Naive B cell (primary cell): ENCODE measurements at regions not wholly inside any gene's neighbourhood (a gene's known extent, or its start where the extent isn't known, plus 50 kb on each side); places are given as distances from the start of the nearest gene placed in this dataset.

Experiments used
- ATAC-seq, 2 donors: fragments of 150-1000 bp; cut with Tn5 transposase; 2 replicates each; pipeline ENCODE4 v1.10.0; 2021; ENCODE audit warnings: low read depth in 2 of 2, mild to moderate bottlenecking in 2 of 2, moderate library complexity in 2 of 2
- DNase-seq: peaks from one replicate; pipeline ENCODE4 v3.0.0; 2022
- H3K27ac Mint-ChIP-seq, 6 donors: one replicate each; pipeline ENCODE4 v1.8.0; 2020 to 2022; ENCODE audit warnings: mild to moderate bottlenecking in 6 of 6, mixed read lengths in 6 of 6, moderate library complexity in 5 of 6, inconsistent platforms in 2 of 6
- H3K27me3 Mint-ChIP-seq, 3 donors: one replicate each; pipeline ENCODE4 v1.8.0; 2021 to 2022; ENCODE audit warnings: mixed read lengths in 3 of 3, mild to moderate bottlenecking in 1 of 3
- H3K36me3 Mint-ChIP-seq, 2 donors: one replicate each; pipeline ENCODE4 v1.8.0; 2020 to 2022; ENCODE audit warnings: mixed read lengths in 2 of 2, inconsistent platforms in 1 of 2, mild to moderate bottlenecking in 1 of 2
- H3K4me1 Mint-ChIP-seq, 3 donors: one replicate each; pipeline ENCODE4 v1.8.0; 2020 to 2022; ENCODE audit warnings: mixed read lengths in 3 of 3, inconsistent platforms in 1 of 3, mild to moderate bottlenecking in 1 of 3, moderate library complexity in 1 of 3
- H3K4me3 Mint-ChIP-seq, 8 donors: one replicate each; pipeline ENCODE4 v1.8.0; 2020 to 2022; ENCODE audit warnings: mild to moderate bottlenecking in 8 of 8, mixed read lengths in 8 of 8, moderate library complexity in 8 of 8, inconsistent platforms in 2 of 8
- H3K9me3 Mint-ChIP-seq, 7 donors: one replicate each; pipeline ENCODE4 v1.8.0; 2020 to 2022; ENCODE audit warnings: mixed read lengths in 7 of 7, mild to moderate bottlenecking in 5 of 7, inconsistent platforms in 2 of 7, moderate library complexity in 1 of 7

GRCh38 chr14:56885825-56886224 is 75.5 kb upstream of the OTX2 start:
- ATAC-seq (no peak), DNase-seq (no peak)
- Mint-ChIP-seq H3K27ac (no peak overlapping the region), H3K4me3 (no peak overlapping the region), H3K27me3 (peaks cover 9 to 31% (median 27%) of the 10 kb centered on the region in 3 donors), H3K9me3 (peaks cover 0 to 5% (median 0%) of the 10 kb centered on the region in 7 donors), H3K36me3 (no peaks in the 10 kb centered on the region), H3K4me1 (no peaks in the 10 kb centered on the region)

GRCh38 chr14:56884617-56885016 is 74.3 kb upstream of the OTX2 start:
- Mint-ChIP-seq H3K9me3 (peaks cover 0 to 10% (median 1%) of the 10 kb centered on the region in 7 donors), H3K27me3 (peaks cover 14 to 41% (median 28%) of the 10 kb centered on the region in 3 donors), H3K4me3 (no peak overlapping the region), H3K36me3 (no peaks in the 10 kb centered on the region), H3K27ac (no peak overlapping the region), H3K4me1 (no peaks in the 10 kb centered on the region)
- ATAC-seq (no peak), DNase-seq (no peak)

- no peak for ATAC-seq
- no peak overlapping the region for H3K4me3 Mint-ChIP-seq
- H3K9me3 Mint-ChIP-seq: peaks cover 0 to 5% (median 1%) of the 10 kb centered on the region in 7 donors
- DNase-seq: no peak
- no peaks in the 10 kb centered on the region for H3K4me1 Mint-ChIP-seq
- H3K27me3 Mint-ChIP-seq: peaks cover 11 to 40% (median 14%) of the 10 kb centered on the region in 3 donors
- H3K27ac Mint-ChIP-seq: no peak overlapping the region
- H3K36me3 Mint-ChIP-seq: peaks cover 0 to 7% of the 10 kb centered on the region in 2 donors
Measured at GRCh38 chr14:56881181-56881580, 70.9 kb upstream of the OTX2 start.

- no peak overlapping the region for H3K4me3 Mint-ChIP-seq
- peaks cover 11 to 33% (median 18%) of the 10 kb centered on the region in 3 donors for H3K27me3 Mint-ChIP-seq
- ATAC-seq (no peak), DNase-seq (no peak)
- peaks cover 0 to 7% of the 10 kb centered on the region in 2 donors for H3K36me3 Mint-ChIP-seq
- no peaks in the 10 kb centered on the region for H3K4me1 Mint-ChIP-seq
- H3K9me3 Mint-ChIP-seq: peaks cover 0 to 5% (median 1%) of the 10 kb centered on the region in 7 donors
- no peak overlapping the region for H3K27ac Mint-ChIP-seq
Measured at GRCh38 chr14:56878766-56879165, 68.5 kb upstream of the OTX2 start.

GRCh38 chr14:56875104-56875675 is 64.9 kb upstream of the OTX2 start:
- Mint-ChIP-seq H3K27me3 (peaks cover 11 to 25% (median 14%) of the 10 kb centered on the region in 3 donors), H3K4me3 (no peak overlapping the region), H3K4me1 (no peaks in the 10 kb centered on the region)

GRCh38 chr14:56874375-56874774 is 64.1 kb upstream of the OTX2 start:
- no peak overlapping the region for H3K4me3 Mint-ChIP-seq
- peaks cover 6 to 18% (median 13%) of the 10 kb centered on the region in 3 donors for H3K27me3 Mint-ChIP-seq
- no peak overlapping the region for H3K27ac Mint-ChIP-seq
- no peak for ATAC-seq
- DNase-seq: no peak
- peaks cover 0 to 7% (median 0%) of the 10 kb centered on the region in 7 donors for H3K9me3 Mint-ChIP-seq
- peaks cover 0 to 7% of the 10 kb centered on the region in 2 donors for H3K36me3 Mint-ChIP-seq
- no peaks in the 10 kb centered on the region for H3K4me1 Mint-ChIP-seq

More at GRCh38 chr14:56875104-56875675, 64.9 kb upstream of the OTX2 start:
- Mint-ChIP-seq H3K36me3 (peaks cover 0 to 7% of the 10 kb centered on the region in 2 donors), H3K9me3 (peaks cover 0 to 5% (median 2%) of the 10 kb centered on the region in 7 donors), H3K27ac (no peak overlapping the region)
- ATAC-seq: no peak
- DNase-seq: no peak

- no peak overlapping the region for H3K4me3 Mint-ChIP-seq
- no peak for DNase-seq
- H3K27me3 Mint-ChIP-seq: peaks cover 0 to 8% (median 0%) of the 10 kb centered on the region in 3 donors
- H3K36me3 Mint-ChIP-seq: no peaks in the 10 kb centered on the region
- no peak overlapping the region for H3K27ac Mint-ChIP-seq
- peaks cover 0 to 7% (median 0%) of the 10 kb centered on the region in 7 donors for H3K9me3 Mint-ChIP-seq
- no peak for ATAC-seq
- no peaks in the 10 kb centered on the region for H3K4me1 Mint-ChIP-seq
Measured at GRCh38 chr14:56870336-56870735, 60.1 kb upstream of the OTX2 start.

GRCh38 chr14:56868660-56869059 is 58.4 kb upstream of the OTX2 start:
- no peaks in the 10 kb centered on the region for H3K36me3 Mint-ChIP-seq
- H3K9me3 Mint-ChIP-seq: peaks cover 0 to 7% (median 0%) of the 10 kb centered on the region in 7 donors
- no peak overlapping the region for H3K4me3 Mint-ChIP-seq
- peaks cover 0 to 4% (median 0%) of the 10 kb centered on the region in 3 donors for H3K27me3 Mint-ChIP-seq
- H3K4me1 Mint-ChIP-seq: no peaks in the 10 kb centered on the region
- DNase-seq (no peak), ATAC-seq (no peak)
- no peak overlapping the region for H3K27ac Mint-ChIP-seq

- Mint-ChIP-seq H3K27me3 (peaks cover 15 to 20% (median 19%) of the 10 kb centered on the region in 3 donors), H3K9me3 (peaks cover 0 to 2% (median 0%) of the 10 kb centered on the region in 7 donors), H3K27ac (no peak overlapping the region), H3K36me3 (no peaks in the 10 kb centered on the region), H3K4me3 (no peak overlapping the region), H3K4me1 (no peaks in the 10 kb centered on the region)
- no peak for DNase-seq
- no peak for ATAC-seq
Measured at GRCh38 chr14:56862836-56863235, 52.6 kb upstream of the OTX2 start.

- DNase-seq (no peak), ATAC-seq (no peak)
- peaks cover 0 to 5% (median 0%) of the 10 kb centered on the region in 7 donors for H3K9me3 Mint-ChIP-seq
- no peaks in the 10 kb centered on the region for H3K4me1 Mint-ChIP-seq
- no peaks in the 10 kb centered on the region for H3K36me3 Mint-ChIP-seq
- H3K4me3 Mint-ChIP-seq: no peak overlapping the region
- no peak overlapping the region for H3K27ac Mint-ChIP-seq
- H3K27me3 Mint-ChIP-seq: peaks cover 31 to 42% (median 41%) of the 10 kb centered on the region in 3 donors
Measured at GRCh38 chr14:56860441-56860840, 50.2 kb upstream of the OTX2 start.
